CD14-positive monocyte (primary cell): ENCODE measurements at regions not wholly inside any gene's neighbourhood (a gene's known extent, or its start where the extent isn't known, plus 50 kb on each side); places are given as distances from the start of the nearest gene placed in this dataset.
A peak's percentile ranks its signal among the peaks of the same experiment; 100 is the strongest.
"Not testable (repeated sequence)": the region's sequence is repeated elsewhere in the genome, so short reads cannot be mapped to it uniquely, and the experiment has no call there.

ENCODE experiments used
- DNase-seq, 3 donors: peaks; one replicate each; pipeline ENCODE4 v3.0.0-alpha.2; 2011 to 2022
- H2AFZ ChIP-seq: 2 replicates; pipeline ENCODE4 v1.6.0; 2012; ENCODE audit warnings: mild to moderate bottlenecking, low read depth, low read length, inconsistent platforms; ENCODE audit not compliant: insufficient read depth, poor library complexity, severe bottlenecking
- H3K27ac ChIP-seq, 2 donors: 1 replicate in 1 of 2; 2 replicates in 1 of 2; pipeline ENCODE4 v1.5.1; 2012 to 2013; ENCODE audit warnings: low read length in 2 of 2, control low read depth in 1 of 2, inconsistent platforms in 1 of 2, low read depth in 1 of 2, mild to moderate bottlenecking in 1 of 2
- H3K27me3 ChIP-seq, 2 donors: one replicate each; pipeline versions ENCODE4 v1.6.0 to v1.6.1; 2011 to 2013; ENCODE audit warnings: low read length in 2 of 2; ENCODE audit not compliant: control insufficient read depth in 2 of 2, insufficient read depth in 2 of 2
- H3K36me3 ChIP-seq, 2 donors: replicated peaks in 1 of 2; 1 replicate in 1 of 2; 2 replicates in 1 of 2; pipeline versions ENCODE4 v1.5.1 to v1.6.1; 2012 to 2013; ENCODE audit warnings: low read length in 2 of 2, control low read depth in 1 of 2, inconsistent platforms in 1 of 2, mild to moderate bottlenecking in 1 of 2; ENCODE audit not compliant: insufficient read depth in 2 of 2, control insufficient read depth in 1 of 2
- H3K4me1 ChIP-seq, 2 donors: 1 replicate in 1 of 2; 2 replicates in 1 of 2; pipeline versions ENCODE4 v1.5.1 to v1.6.1; 2012 to 2013; ENCODE audit warnings: low read length in 2 of 2, control low read depth in 1 of 2, inconsistent platforms in 1 of 2, mild to moderate bottlenecking in 1 of 2, moderate library complexity in 1 of 2; ENCODE audit not compliant: insufficient read depth in 2 of 2, control insufficient read depth in 1 of 2
- H3K4me2 ChIP-seq: replicated peaks from 2 replicates; pipeline ENCODE3; 2012; ENCODE audit warnings: low read length, moderate library complexity, mild to moderate bottlenecking; ENCODE audit not compliant: poor library complexity, severe bottlenecking; ENCODE audit errors: extremely low read depth
- H3K4me3 ChIP-seq, 3 experiments: fragments of 200-600 bp in 1 of 3; sonication (generic) in 1 of 3; replicated peaks in 1 of 3; 1 replicate in 2 of 3; 2 replicates in 1 of 3; pipeline ENCODE4 v1.5.1; 2011 to 2013; ENCODE audit warnings: low read length in 3 of 3, mild to moderate bottlenecking in 3 of 3, control low read depth in 2 of 3, low read depth in 2 of 3, inconsistent platforms in 1 of 3, moderate library complexity in 1 of 3
- H3K79me2 ChIP-seq: 2 replicates; pipeline ENCODE4 v1.6.0; 2012; ENCODE audit warnings: mild to moderate bottlenecking, control low read depth, inconsistent platforms, low read length, moderate library complexity; ENCODE audit not compliant: insufficient read depth
- H3K9ac ChIP-seq: 2 replicates; pipeline ENCODE4 v1.6.0; 2017; ENCODE audit warnings: low read length, mild to moderate bottlenecking; ENCODE audit not compliant: insufficient read depth, poor library complexity, severe bottlenecking
- H3K9me3 ChIP-seq, 2 donors: replicated peaks in 1 of 2; 1 replicate in 1 of 2; 2 replicates in 1 of 2; pipeline versions ENCODE4 v1.5.1 to v1.6.1; 2012 to 2013; ENCODE audit warnings: low read length in 2 of 2, control low read depth in 1 of 2; ENCODE audit not compliant: control insufficient read depth in 1 of 2, insufficient read depth in 1 of 2
- H4K20me1 ChIP-seq: 2 replicates; pipeline ENCODE4 v1.6.0; 2012; ENCODE audit warnings: mild to moderate bottlenecking, low read length, control low read depth, moderate library complexity; ENCODE audit not compliant: insufficient read depth
- H3K27ac Mint-ChIP-seq, 7 donors: one replicate each; pipeline ENCODE4 v1.8.0; 2020; ENCODE audit warnings: mild to moderate bottlenecking in 7 of 7, mixed read lengths in 7 of 7, moderate library complexity in 6 of 7, inconsistent platforms in 2 of 7
- H3K27me3 Mint-ChIP-seq, 3 donors: one replicate each; pipeline ENCODE4 v1.8.0; 2021 to 2022; ENCODE audit warnings: low read depth in 3 of 3, mild to moderate bottlenecking in 3 of 3, mixed read lengths in 3 of 3, moderate library complexity in 3 of 3, inconsistent platforms in 1 of 3
- H3K36me3 Mint-ChIP-seq, 2 donors: one replicate each; pipeline ENCODE4 v1.8.0; 2020; ENCODE audit warnings: mixed read lengths in 2 of 2, inconsistent platforms in 1 of 2, mild to moderate bottlenecking in 1 of 2
- H3K4me1 Mint-ChIP-seq: one replicate; pipeline ENCODE4 v1.8.0; 2020; ENCODE audit warnings: mild to moderate bottlenecking, mixed read lengths
- H3K4me3 Mint-ChIP-seq, 2 donors: one replicate each; pipeline ENCODE4 v1.8.0; 2020; ENCODE audit warnings: mild to moderate bottlenecking in 2 of 2, mixed read lengths in 2 of 2, moderate library complexity in 1 of 2
- H3K9me3 Mint-ChIP-seq, 7 donors: one replicate each; pipeline ENCODE4 v1.8.0; 2020 to 2022; ENCODE audit warnings: mixed read lengths in 7 of 7, mild to moderate bottlenecking in 6 of 7, moderate library complexity in 6 of 7, inconsistent platforms in 2 of 7
- WGBS: methylation state at CpG from one replicate; pipeline ENCODE4 v1.1.5; 2013; ENCODE audit warnings: missing lambda C conversion rate; ENCODE audit not compliant: insufficient coverage; 5-methylcytosine and 5-hydroxymethylcytosine counted together
- intact Hi-C, 2 donors: fragments of 100-400 bp; cut with micrococcal nuclease; formaldehyde crosslinking; loops; one replicate each; pipeline versions ENCODE4 v1.15.0 to v1.15.1; 2023
- TF ChIP-seq, protein P1 (sequence below): fragments of 200-600 bp; IDR thresholded peaks from one replicate; pipeline ENCODE4 v1.8.0; 2022; ENCODE audit warnings: antibody characterized with exemption, mild to moderate bottlenecking

DNA sequence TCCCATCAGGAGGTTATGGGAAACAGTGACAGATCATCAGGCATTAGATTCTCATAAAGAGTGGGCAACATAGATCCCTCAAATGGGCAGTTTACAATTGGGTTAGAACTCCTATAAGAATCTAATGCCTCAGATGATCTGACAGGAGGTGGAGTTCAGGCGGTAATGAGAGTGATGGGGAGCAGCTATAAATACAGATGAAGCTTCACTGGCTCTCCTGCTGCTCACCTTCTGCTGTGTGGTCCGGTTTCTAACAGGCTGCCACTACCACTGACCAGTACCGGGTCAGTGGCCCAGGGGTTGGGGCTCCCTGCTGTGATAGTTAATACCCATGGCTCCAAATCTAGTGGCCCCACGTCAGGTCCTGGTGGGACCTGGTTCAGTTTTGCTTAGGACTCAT is 135.7 kb downstream of the OR2B2 start:
- H3K27ac ChIP-seq = no peak overlapping the region
- no peaks in the 10 kb centered on the region for H3K36me3 ChIP-seq
- intact Hi-C loops = no loop called here
- H3K9ac ChIP-seq = no peak overlapping the region
- TF ChIP-seq, protein P1, sequence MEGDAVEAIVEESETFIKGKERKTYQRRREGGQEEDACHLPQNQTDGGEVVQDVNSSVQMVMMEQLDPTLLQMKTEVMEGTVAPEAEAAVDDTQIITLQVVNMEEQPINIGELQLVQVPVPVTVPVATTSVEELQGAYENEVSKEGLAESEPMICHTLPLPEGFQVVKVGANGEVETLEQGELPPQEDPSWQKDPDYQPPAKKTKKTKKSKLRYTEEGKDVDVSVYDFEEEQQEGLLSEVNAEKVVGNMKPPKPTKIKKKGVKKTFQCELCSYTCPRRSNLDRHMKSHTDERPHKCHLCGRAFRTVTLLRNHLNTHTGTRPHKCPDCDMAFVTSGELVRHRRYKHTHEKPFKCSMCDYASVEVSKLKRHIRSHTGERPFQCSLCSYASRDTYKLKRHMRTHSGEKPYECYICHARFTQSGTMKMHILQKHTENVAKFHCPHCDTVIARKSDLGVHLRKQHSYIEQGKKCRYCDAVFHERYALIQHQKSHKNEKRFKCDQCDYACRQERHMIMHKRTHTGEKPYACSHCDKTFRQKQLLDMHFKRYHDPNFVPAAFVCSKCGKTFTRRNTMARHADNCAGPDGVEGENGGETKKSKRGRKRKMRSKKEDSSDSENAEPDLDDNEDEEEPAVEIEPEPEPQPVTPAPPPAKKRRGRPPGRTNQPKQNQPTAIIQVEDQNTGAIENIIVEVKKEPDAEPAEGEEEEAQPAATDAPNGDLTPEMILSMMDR = no peak
- Mint-ChIP-seq H3K4me3 (no peak overlapping the region), H3K9me3 (no peaks in the 10 kb centered on the region), H3K36me3 (no peaks in the 10 kb centered on the region), H3K4me1 (peaks cover 33% of the 10 kb centered on the region), H3K27me3 (peaks cover 2 to 3% (median 2%) of the 10 kb centered on the region in 3 donors), H3K27ac (no peak overlapping the region)
- H2AFZ ChIP-seq = no peak overlapping the region
- H3K4me2 ChIP-seq = no peak overlapping the region
- H3K79me2 ChIP-seq = no peaks in the 10 kb centered on the region
- peaks cover 0 to 2% of the 10 kb centered on the region in 2 donors for H3K27me3 ChIP-seq
- H3K4me3 ChIP-seq = no peak overlapping the region
- H4K20me1 ChIP-seq = no peaks in the 10 kb centered on the region
- no peak for DNase-seq
- H3K4me1 ChIP-seq = peaks cover 26 to 28% of the 10 kb centered on the region in 2 donors
- 89% methylated on average over 2 of the region's 4 CpGs for WGBS
- H3K9me3 ChIP-seq = no peaks in the 10 kb centered on the region

DNA sequence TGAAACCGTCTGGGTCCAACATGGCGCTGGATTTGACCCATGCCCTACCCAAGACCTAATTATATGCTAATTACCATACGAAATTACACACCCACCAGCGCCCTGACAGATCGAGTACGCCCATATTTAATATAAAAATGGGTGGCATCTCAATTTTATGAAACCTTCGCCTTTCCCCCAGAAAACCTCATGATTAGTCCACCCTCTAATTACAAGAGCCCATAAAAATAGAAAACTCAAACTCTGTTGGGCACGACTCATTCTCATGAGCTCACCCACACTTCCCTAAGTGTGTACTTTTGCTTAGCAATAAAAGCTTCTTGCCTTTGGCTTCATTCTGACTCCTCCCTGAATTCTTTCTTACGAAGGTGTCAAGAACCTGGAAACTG is 136.4 kb downstream of the OR2B2 start:
- H3K36me3 Mint-ChIP-seq = no peaks in the 10 kb centered on the region
- 79% methylated on average over 3 of the region's 9 CpGs for WGBS
- Histone ChIP-seq H4K20me1 (no peaks in the 10 kb centered on the region), H3K79me2 (no peaks in the 10 kb centered on the region), H3K9ac (no peak overlapping the region), H3K4me1 (peaks cover 32 to 33% of the 10 kb centered on the region in 2 donors), H3K27ac (no peak overlapping the region), H3K4me2 (no peak overlapping the region), H2AFZ (no peak overlapping the region), H3K36me3 (no peaks in the 10 kb centered on the region), H3K9me3 (no peaks in the 10 kb centered on the region), H3K27me3 (peaks cover 0 to 2% of the 10 kb centered on the region in 2 donors), H3K4me3 (no peak overlapping the region)
- no peak for DNase-seq
- no peak overlapping the region for H3K4me3 Mint-ChIP-seq
- TF ChIP-seq, protein P1 = no peak
- H3K27ac Mint-ChIP-seq = peak overlapping the region in 2 of 7 donors; percentile 20 to 45
- intact Hi-C loops = no loop called here
- no peaks in the 10 kb centered on the region for H3K9me3 Mint-ChIP-seq
- H3K27me3 Mint-ChIP-seq = peaks cover under 1 to 3% (median 2%) of the 10 kb centered on the region in 3 donors
- H3K4me1 Mint-ChIP-seq = peaks cover 39% of the 10 kb centered on the region

DNA sequence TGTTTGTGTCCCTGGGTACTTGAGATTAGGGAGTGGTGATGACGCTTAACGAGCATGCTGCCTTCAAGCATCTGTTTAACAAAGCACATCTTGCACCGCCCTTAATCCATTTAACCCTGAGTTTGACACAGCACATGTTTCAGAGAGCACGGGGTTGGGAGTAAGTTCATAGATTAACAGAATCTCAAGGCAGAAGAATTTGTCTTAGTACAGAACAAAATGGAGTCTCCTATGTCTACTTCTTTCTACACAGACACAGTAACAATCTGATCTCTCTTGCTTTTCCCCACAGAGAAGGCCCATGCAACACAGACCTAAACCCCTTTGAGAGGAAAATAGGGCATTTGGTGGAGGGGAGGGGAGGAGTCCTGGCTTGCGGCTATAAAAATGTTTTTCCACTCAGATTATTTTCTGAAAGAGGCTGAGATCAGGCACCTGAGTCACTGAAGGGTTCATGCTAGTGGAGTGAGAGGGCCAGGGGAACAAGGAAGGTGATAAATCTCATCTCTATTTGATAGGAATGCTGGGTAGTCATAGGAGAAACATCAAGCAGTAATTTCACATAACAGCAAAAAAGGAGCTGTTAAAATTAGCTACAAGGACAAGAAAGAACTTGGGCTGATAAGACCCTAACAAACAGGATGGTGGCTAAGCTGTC is 136.9 kb downstream of the OR2B2 start:
- H3K9me3 ChIP-seq, H3K27ac ChIP-seq, H3K27me3 Mint-ChIP-seq, H2AFZ ChIP-seq, H3K36me3 Mint-ChIP-seq, intact Hi-C loops, H3K36me3 ChIP-seq, H3K79me2 ChIP-seq, H3K9ac ChIP-seq, H4K20me1 ChIP-seq, DNase-seq, H3K4me3 Mint-ChIP-seq, H3K4me3 ChIP-seq, H3K9me3 Mint-ChIP-seq, H3K27me3 ChIP-seq, H3K4me2 ChIP-seq: not testable (repeated sequence)
- Mint-ChIP-seq H3K4me1 (peaks cover 39% of the 10 kb centered on the region), H3K27ac (peak overlapping the region in 1 of 7 donors; percentile 47)
- WGBS = 100% methylated on average over 1 of the region's 5 CpGs
- peaks cover 32 to 33% of the 10 kb centered on the region in 2 donors for H3K4me1 ChIP-seq
